Sigmoid colon (tissue), 4 donors: ENCODE measurements at regions not wholly inside any gene's neighbourhood (a gene's known extent, or its start where the extent isn't known, plus 50 kb on each side); places are given as distances from the start of the nearest gene placed in this dataset.

Source experiments
- EP300 ChIP-seq, 4 donors: sonication (generic); formaldehyde crosslinking; IDR thresholded peaks; one replicate each; pipeline ENCODE4 v1.6.1; 2017; ENCODE audit warnings: antibody characterized with exemption in 4 of 4
- POLR2A ChIP-seq, 2 donors: fragments of 450-650 bp; IDR thresholded peaks; one replicate each; pipeline ENCODE4 v1.6.1; 2016; ENCODE audit warnings: antibody characterized with exemption in 2 of 2, mild to moderate bottlenecking in 2 of 2, moderate library complexity in 2 of 2
- POLR2AphosphoS5 ChIP-seq, 4 donors: sonication (generic); formaldehyde crosslinking; IDR thresholded peaks; one replicate each; pipeline ENCODE4 v1.6.1; 2017; ENCODE audit warnings: antibody characterized with exemption in 4 of 4
- TF ChIP-seq, protein P1 (sequence below), 4 experiments: fragments of 450-650 bp in 3 of 4; fragments of 200-600 bp in 1 of 4; IDR thresholded peaks; one replicate each; pipeline ENCODE4 v1.5.1; 2016 to 2019; ENCODE audit warnings: antibody characterized with exemption in 4 of 4, mild to moderate bottlenecking in 3 of 4, moderate library complexity in 2 of 4

DNA sequence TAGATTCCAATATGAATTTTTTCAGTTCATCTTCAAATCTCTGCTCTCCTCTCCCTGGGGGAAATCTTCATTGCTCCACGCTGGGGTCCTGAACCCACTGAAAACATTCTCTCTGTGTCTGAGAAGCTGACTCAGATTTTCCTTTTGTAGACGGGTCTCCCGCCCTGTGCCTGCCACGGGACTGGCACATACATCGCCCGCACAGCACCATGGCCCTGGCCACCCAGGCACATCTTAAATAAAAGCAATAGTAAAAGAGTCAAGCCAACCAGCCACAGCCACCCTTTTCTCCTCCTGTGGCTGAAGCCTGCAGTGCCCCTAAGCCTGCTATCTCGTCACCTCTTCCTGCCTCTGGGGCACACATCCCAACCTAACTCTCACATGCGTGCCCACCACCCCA lies 301.2 kb downstream of the ZNF536 start:
- TF ChIP-seq POLR2AphosphoS5 (IDR thresholded peaks at IDR 0.05) (no peak), POLR2A (IDR thresholded peaks at IDR 0.05) (no peak), EP300 (IDR thresholded peaks at IDR 0.05) (no peak)
- TF ChIP-seq, protein P1, sequence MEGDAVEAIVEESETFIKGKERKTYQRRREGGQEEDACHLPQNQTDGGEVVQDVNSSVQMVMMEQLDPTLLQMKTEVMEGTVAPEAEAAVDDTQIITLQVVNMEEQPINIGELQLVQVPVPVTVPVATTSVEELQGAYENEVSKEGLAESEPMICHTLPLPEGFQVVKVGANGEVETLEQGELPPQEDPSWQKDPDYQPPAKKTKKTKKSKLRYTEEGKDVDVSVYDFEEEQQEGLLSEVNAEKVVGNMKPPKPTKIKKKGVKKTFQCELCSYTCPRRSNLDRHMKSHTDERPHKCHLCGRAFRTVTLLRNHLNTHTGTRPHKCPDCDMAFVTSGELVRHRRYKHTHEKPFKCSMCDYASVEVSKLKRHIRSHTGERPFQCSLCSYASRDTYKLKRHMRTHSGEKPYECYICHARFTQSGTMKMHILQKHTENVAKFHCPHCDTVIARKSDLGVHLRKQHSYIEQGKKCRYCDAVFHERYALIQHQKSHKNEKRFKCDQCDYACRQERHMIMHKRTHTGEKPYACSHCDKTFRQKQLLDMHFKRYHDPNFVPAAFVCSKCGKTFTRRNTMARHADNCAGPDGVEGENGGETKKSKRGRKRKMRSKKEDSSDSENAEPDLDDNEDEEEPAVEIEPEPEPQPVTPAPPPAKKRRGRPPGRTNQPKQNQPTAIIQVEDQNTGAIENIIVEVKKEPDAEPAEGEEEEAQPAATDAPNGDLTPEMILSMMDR (IDR thresholded peaks at IDR 0.05): no peak
